GM12878 (cell line): ENCODE measurements at regions not wholly inside any gene's neighbourhood (a gene's known extent, or its start where the extent isn't known, plus 50 kb on each side); places are given as distances from the start of the nearest gene placed in this dataset.
"Not testable (repeated sequence)": the region's sequence is repeated elsewhere in the genome, so short reads cannot be mapped to it uniquely, and the experiment has no call there.

Source experiments
- ATAC-seq: fragments of 200-7000 bp; cut with Tn5 transposase; 3 replicates; pipeline ENCODE4 v1.9.1; 2020; ENCODE audit warnings: mild to moderate bottlenecking, moderate library complexity
- BruUV-seq: library from RNA; stranded (reverse); fragments of 400-500 nt; replicated peaks from 2 replicates; lab custom pipeline; 2021; lab: Mats Ljungman, UMichigan
- CTCF ChIA-PET: fragments of 300-600 bp; sonication (Branson Sonifier 250); formaldehyde crosslinking; extraction: SDS; loops from one replicate; lab custom pipeline; 2021; ENCODE audit warnings: inconsistent platforms; lab: Yijun Ruan, JAX
- POLR2A ChIA-PET: fragments of 350-600 bp; formaldehyde crosslinking; extraction: SDS; loops from one replicate; lab custom pipeline; 2021; ENCODE audit warnings: inconsistent platforms; lab: Charles Lee
- RAD21 ChIA-PET: fragments of 300-600 bp; sonication (Branson Sonifier 250); formaldehyde crosslinking; loops from one replicate; lab custom pipeline; 2023; ENCODE audit warnings: antibody characterized with exemption; ENCODE audit not compliant: unreplicated experiment; lab: Charles Lee
- SMC1A ChIA-PET: fragments of 300-600 bp; sonication (Branson Sonifier 250); formaldehyde crosslinking; loops from one replicate; lab custom pipeline; 2023; ENCODE audit not compliant: unreplicated experiment, uncharacterized antibody; lab: Charles Lee
- DNase-seq: peaks from one replicate; pipeline ENCODE4 v3.0.0-alpha.2; 2011; ENCODE audit warnings: low read depth, low spot score
- FAIRE-seq: peaks from 3 replicates; lab custom pipeline; 2011; peaks lifted over from hg19 to GRCh38; lab: Jason Lieb, UNC
- H2AFZ ChIP-seq: 2 replicates; pipeline ENCODE4 v1.6.0; 2011; ENCODE audit warnings: low read depth, low read length, control low read depth; ENCODE audit not compliant: control insufficient read depth
- H3K27ac ChIP-seq: 2 replicates; pipeline ENCODE4 v1.5.1; 2011; ENCODE audit warnings: control low read depth; ENCODE audit not compliant: control insufficient read depth, insufficient read depth
- H3K27me3 ChIP-seq, 2 experiments: replicated peaks in 1 of 2; 2 replicates each; pipeline versions ENCODE4 v1.6.0 to v1.6.1; 2011; ENCODE audit warnings: low read length in 1 of 2; ENCODE audit not compliant: control insufficient read depth in 2 of 2, insufficient read depth in 2 of 2
- H3K36me3 ChIP-seq, 2 experiments: 2 replicates each; pipeline ENCODE4 v1.5.1; 2011; ENCODE audit warnings: low read length in 1 of 2; ENCODE audit not compliant: control insufficient read depth in 2 of 2, insufficient read depth in 2 of 2
- H3K4me1 ChIP-seq: 2 replicates; pipeline ENCODE4 v1.6.1; 2011; ENCODE audit warnings: mild to moderate bottlenecking, low read length, moderate library complexity, mixed read lengths; ENCODE audit not compliant: control insufficient read depth, insufficient read depth
- H3K4me2 ChIP-seq: 2 replicates; pipeline ENCODE4 v1.6.0; 2011; ENCODE audit warnings: control low read depth; ENCODE audit not compliant: control insufficient read depth, insufficient read depth
- H3K4me3 ChIP-seq: fragments of 200-600 bp; sonication (generic); 2 replicates; pipeline ENCODE4 v1.5.1; 2016
- H3K79me2 ChIP-seq: 2 replicates; pipeline ENCODE4 v1.6.0; 2011; ENCODE audit warnings: low read length; ENCODE audit not compliant: control insufficient read depth, insufficient read depth
- H3K9ac ChIP-seq: 2 replicates; pipeline ENCODE4 v1.8.0; 2011; ENCODE audit warnings: low read length, control low read depth, mixed read lengths; ENCODE audit not compliant: control insufficient read depth, insufficient read depth
- H3K9me3 ChIP-seq: replicated peaks from 3 replicates; pipeline ENCODE4 v1.5.1; 2011; ENCODE audit warnings: mild to moderate bottlenecking, low read length; ENCODE audit not compliant: control insufficient read depth, insufficient read depth
- H4K20me1 ChIP-seq: 2 replicates; pipeline ENCODE4 v1.6.0; 2011; ENCODE audit not compliant: control insufficient read depth, insufficient read depth
- IRF5 ChIP-seq: fragments of 450-650 bp; IDR thresholded peaks from 2 replicates; pipeline ENCODE4 v1.6.1; 2017; ENCODE audit warnings: borderline replicate concordance
- JUND ChIP-seq: IDR thresholded peaks from 2 replicates; pipeline ENCODE4 v1.6.1; 2012; ENCODE audit warnings: low read depth, mild to moderate bottlenecking, low read length, improper control_type of control experiment, moderate library complexity
- WRNIP1 ChIP-seq: IDR thresholded peaks from 2 replicates; pipeline ENCODE4 v1.6.1; 2011; ENCODE audit warnings: low read depth, low read length, improper control_type of control experiment, borderline replicate concordance
- WGBS: methylation state at CpG from one replicate; pipeline ENCODE4 v1.1.6; 2016; ENCODE audit warnings: low lambda C conversion rate; ENCODE audit not compliant: insufficient replicate concordance, insufficient coverage; ENCODE audit errors: missing lambda C conversion rate; 5-methylcytosine and 5-hydroxymethylcytosine counted together
- in situ Hi-C: fragments of 300-500 bp; cut with MboI; formaldehyde crosslinking; loops from 9 replicates; pipeline ENCODE4 v1.14.3; 2018; ENCODE audit warnings: mixed read lengths
- intact Hi-C: fragments of 100-400 bp; cut with micrococcal nuclease; formaldehyde crosslinking; loops from one replicate; pipeline ENCODE4 v1.14.2; 2022; ENCODE audit not compliant: unreplicated experiment

DNA sequence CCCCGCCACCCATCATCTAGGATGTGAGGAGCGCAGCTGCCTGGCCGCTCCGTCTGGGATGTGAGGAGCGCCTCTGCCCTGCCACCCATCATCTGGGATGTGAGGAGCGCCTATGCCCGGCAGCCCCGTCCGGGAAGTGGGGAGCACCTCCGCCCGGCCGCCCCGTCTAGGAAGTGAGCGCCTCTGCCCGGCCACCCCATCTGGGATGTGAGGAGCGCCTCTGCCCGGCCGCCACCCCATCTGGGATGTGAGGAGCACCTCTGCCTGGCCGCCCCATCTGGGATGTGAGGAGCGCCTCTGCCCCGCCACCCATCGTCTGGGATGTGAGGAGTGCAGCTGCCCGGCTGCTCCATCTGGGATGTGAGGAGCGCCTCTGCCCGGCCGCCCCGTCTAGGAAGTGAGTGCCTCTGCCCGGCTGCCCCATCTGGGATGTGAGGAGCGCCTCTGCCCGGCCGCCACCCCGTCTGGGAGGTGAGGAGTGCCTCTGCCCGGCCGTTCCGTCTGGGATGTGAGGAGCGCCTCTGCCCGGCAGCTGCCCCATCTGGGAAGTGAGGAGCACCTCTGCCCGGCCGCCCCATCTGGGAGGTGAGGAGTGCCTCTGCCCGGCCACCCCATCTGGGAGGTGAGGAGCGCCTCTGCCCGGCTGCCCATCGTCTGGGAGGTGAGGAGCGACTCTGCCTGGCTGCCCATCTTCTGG is 1086.5 kb downstream of the TYW1 start:
- H4K20me1 ChIP-seq, in situ Hi-C loops, H3K4me3 ChIP-seq, BruUV-seq, H3K4me1 ChIP-seq, ATAC-seq, H3K27me3 ChIP-seq, SMC1A ChIA-PET, H3K27ac ChIP-seq, H3K9me3 ChIP-seq, FAIRE-seq, H3K4me2 ChIP-seq, H3K9ac ChIP-seq, intact Hi-C loops, H2AFZ ChIP-seq, DNase-seq, H3K79me2 ChIP-seq, CTCF ChIA-PET, H3K36me3 ChIP-seq, POLR2A ChIA-PET, RAD21 ChIA-PET: not testable (repeated sequence)
- WGBS: 73% methylated on average over 36 of the region's 44 CpGs

- Histone ChIP-seq H2AFZ (no peak overlapping the region), H4K20me1 (no peaks in the 10 kb centered on the region), H3K4me2 (no peak overlapping the region), H3K4me1 (no peaks in the 10 kb centered on the region), H3K9ac (no peak overlapping the region), H3K36me3 (no peaks in the 10 kb centered on the region), H3K9me3 (no peaks in the 10 kb centered on the region), H3K27ac (no peak overlapping the region), H3K79me2 (no peaks in the 10 kb centered on the region), H3K4me3 (no peak overlapping the region), H3K27me3 (no peaks in the 10 kb centered on the region)
- no peak for TF ChIP-seq WRNIP1
- no peak for TF ChIP-seq JUND
- no peak for TF ChIP-seq IRF5
- DNase-seq: no peak
- SMC1A ChIA-PET: no interaction called here
- BruUV-seq: no TSS peak
- CTCF ChIA-PET: no interaction called here
- POLR2A ChIA-PET: no interaction called here
- RAD21 ChIA-PET: no interaction called here
- in situ Hi-C loops: no loop called here
- no peak for FAIRE-seq
- no peak for ATAC-seq
- WGBS: 15% methylated on average over 5 of the region's 5 CpGs
- intact Hi-C loops: no loop called here
Measured at GRCh38 chr7:68087401-68087800, 1090.8 kb downstream of the TYW1 start.
